ENCODE measurements at regions not wholly inside any gene's neighbourhood (a gene's known extent, or its start where the extent isn't known, plus 50 kb on each side); places are given as distances from the start of the nearest gene placed in this dataset.

DNA sequence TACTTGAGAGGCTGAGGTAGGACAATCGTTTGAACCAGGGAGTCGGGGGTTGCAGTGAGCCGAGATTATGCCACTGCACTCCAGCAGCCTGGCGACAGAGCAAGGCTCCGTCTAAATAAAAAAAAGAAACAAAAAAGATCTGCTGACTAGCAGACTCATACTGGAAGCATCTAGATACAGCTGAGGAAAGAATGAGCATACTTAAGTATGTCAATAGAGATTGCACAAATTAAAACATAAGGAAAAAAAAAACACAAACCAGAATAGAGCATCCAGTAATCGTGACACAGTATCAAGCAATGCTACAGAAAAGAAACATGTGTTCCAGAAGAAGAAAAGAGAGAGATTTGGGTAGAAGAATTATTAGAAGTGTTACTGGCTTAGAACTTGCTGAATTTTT lies 105.5 kb upstream of the SPOCK3 start:
- Histone ChIP-seq H3K4me2 (ENCODE audit: control insufficient read depth, insufficient read depth) (no peak overlapping the region), H3K27ac (ENCODE audit: control insufficient read depth, insufficient read depth) (no peak overlapping the region), H2AFZ (ENCODE audit: control insufficient read depth, low read depth, low read length) (no peak overlapping the region), H3K9me3 (replicated peaks; ENCODE audit: control insufficient read depth, insufficient read depth, low read length) (no peaks in the 10 kb centered on the region; the same call in 2 of the 3 replicates), H3K79me2 (ENCODE audit: control insufficient read depth, insufficient read depth, low read length) (no peaks in the 10 kb centered on the region), H3K4me3 (no peak overlapping the region), H3K9ac (ENCODE audit: control insufficient read depth, insufficient read depth, low read length) (no peak overlapping the region), H3K4me1 (ENCODE audit: control insufficient read depth, insufficient read depth, low read length) (no peaks in the 10 kb centered on the region), H4K20me1 (ENCODE audit: control insufficient read depth, insufficient read depth) (no peaks in the 10 kb centered on the region), H3K27me3 (replicated peaks in 1 of 2; ENCODE audit: control insufficient read depth in 2 of 2, insufficient read depth in 2 of 2, low read length in 1 of 2) (no peaks in the 10 kb centered on the region), H3K36me3 (ENCODE audit: control insufficient read depth in 2 of 2, insufficient read depth in 2 of 2, low read length in 1 of 2) (no peaks in the 10 kb centered on the region)
- ATAC-seq (no peak), DNase-seq (ENCODE audit: low read depth, low spot score) (no peak), FAIRE-seq (no peak)
- WGBS (ENCODE audit: insufficient coverage, insufficient replicate concordance, low lambda C conversion rate, missing lambda C conversion rate), result 51% methylated on average over 6 of the region's 6 CpGs
- POLR2A ChIA-PET, result no interaction called here
- intact Hi-C loops (cut with micrococcal nuclease; ENCODE audit: unreplicated experiment) (no loop called here), in situ Hi-C loops (cut with MboI) (no loop called here)
- BruUV-seq (replicated peaks), result no TSS peak
- RAD21 ChIA-PET (ENCODE audit: unreplicated experiment), result no interaction called here
- CTCF ChIA-PET, result no interaction called here
- TF ChIP-seq, protein P1, sequence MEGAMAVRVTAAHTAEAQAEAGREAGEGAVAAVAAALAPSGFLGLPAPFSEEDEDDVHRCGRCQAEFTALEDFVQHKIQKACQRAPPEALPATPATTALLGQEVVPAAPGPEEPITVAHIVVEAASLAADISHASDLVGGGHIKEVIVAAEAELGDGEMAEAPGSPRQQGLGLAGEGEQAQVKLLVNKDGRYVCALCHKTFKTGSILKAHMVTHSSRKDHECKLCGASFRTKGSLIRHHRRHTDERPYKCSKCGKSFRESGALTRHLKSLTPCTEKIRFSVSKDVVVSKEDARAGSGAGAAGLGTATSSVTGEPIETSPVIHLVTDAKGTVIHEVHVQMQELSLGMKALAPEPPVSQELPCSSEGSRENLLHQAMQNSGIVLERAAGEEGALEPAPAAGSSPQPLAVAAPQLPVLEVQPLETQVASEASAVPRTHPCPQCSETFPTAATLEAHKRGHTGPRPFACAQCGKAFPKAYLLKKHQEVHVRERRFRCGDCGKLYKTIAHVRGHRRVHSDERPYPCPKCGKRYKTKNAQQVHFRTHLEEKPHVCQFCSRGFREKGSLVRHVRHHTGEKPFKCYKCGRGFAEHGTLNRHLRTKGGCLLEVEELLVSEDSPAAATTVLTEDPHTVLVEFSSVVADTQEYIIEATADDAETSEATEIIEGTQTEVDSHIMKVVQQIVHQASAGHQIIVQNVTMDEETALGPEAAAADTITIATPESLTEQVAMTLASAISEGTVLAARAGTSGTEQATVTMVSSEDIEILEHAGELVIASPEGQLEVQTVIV (IDR thresholded peaks at IDR 0.05; ENCODE audit: borderline replicate concordance, partially characterized antibody), result no peak
- no peak for TF ChIP-seq STAT1 (conservative IDR thresholded peaks at IDR 0.05)
- no peak for TF ChIP-seq CBX5 (IDR thresholded peaks at IDR 0.05; ENCODE audit: low read depth)
- no peak for TF ChIP-seq SIN3A (IDR thresholded peaks at IDR 0.05; ENCODE audit: low read depth, low read length)
- no peak for TF ChIP-seq BACH1 (IDR thresholded peaks at IDR 0.05; ENCODE audit: borderline replicate concordance)
- no peak for TF ChIP-seq HCFC1 (IDR thresholded peaks at IDR 0.05; ENCODE audit: low read length)
- no peak for TF ChIP-seq ZSCAN29 (IDR thresholded peaks at IDR 0.05)
- SMC1A ChIA-PET (ENCODE audit: uncharacterized antibody, unreplicated experiment), result no interaction called here

DNA sequence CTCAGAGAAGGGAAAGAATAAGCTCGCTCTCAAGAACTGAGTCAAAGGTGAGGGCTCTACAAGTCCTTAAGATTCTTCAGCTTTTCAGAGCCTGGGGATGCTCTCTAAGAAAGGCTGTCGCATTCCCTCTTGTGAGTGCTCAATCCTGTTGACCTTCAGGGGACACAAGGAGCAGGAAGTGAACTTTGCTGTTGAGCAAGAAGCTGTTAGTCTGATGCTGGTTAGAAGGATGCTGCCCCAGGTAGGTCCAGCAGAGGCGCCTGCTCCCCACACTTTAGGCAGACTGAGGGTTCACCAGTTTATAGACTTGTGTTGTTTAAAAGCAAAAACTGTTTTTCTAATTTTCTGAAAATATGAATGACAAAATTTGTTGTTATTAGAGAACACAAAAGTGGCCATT lies 125.4 kb upstream of the SPOCK3 start:
- H3K27ac ChIP-seq (ENCODE audit: control insufficient read depth, insufficient read depth), result no peak overlapping the region
- ChIA-PET RAD21 (ENCODE audit: unreplicated experiment) (no interaction called here), CTCF (no interaction called here), SMC1A (ENCODE audit: uncharacterized antibody, unreplicated experiment) (no interaction called here), POLR2A (no interaction called here)
- H2AFZ ChIP-seq (ENCODE audit: control insufficient read depth, low read depth, low read length), result no peak overlapping the region
- no peaks in the 10 kb centered on the region for H3K79me2 ChIP-seq (ENCODE audit: control insufficient read depth, insufficient read depth, low read length)
- BruUV-seq (replicated peaks), result no TSS peak
- no peak for DNase-seq (ENCODE audit: low read depth, low spot score)
- H4K20me1 ChIP-seq (ENCODE audit: control insufficient read depth, insufficient read depth), result no peaks in the 10 kb centered on the region
- H3K36me3 ChIP-seq (ENCODE audit: control insufficient read depth in 2 of 2, insufficient read depth in 2 of 2, low read length in 1 of 2), result no peaks in the 10 kb centered on the region
- no peaks in the 10 kb centered on the region for H3K27me3 ChIP-seq (replicated peaks in 1 of 2; ENCODE audit: control insufficient read depth in 2 of 2, insufficient read depth in 2 of 2, low read length in 1 of 2)
- intact Hi-C loops (cut with micrococcal nuclease; ENCODE audit: unreplicated experiment) (no loop called here), in situ Hi-C loops (cut with MboI) (no loop called here)
- ATAC-seq, result no peak
- no peak overlapping the region for H3K4me2 ChIP-seq (ENCODE audit: control insufficient read depth, insufficient read depth)
- WGBS (ENCODE audit: insufficient coverage, insufficient replicate concordance, low lambda C conversion rate, missing lambda C conversion rate), result 26% methylated on average over 3 of the region's 3 CpGs
- H3K4me3 ChIP-seq, result no peak overlapping the region
- no peak overlapping the region for H3K9ac ChIP-seq (ENCODE audit: control insufficient read depth, insufficient read depth, low read length)
- no peak for TF ChIP-seq BMI1 (IDR thresholded peaks at IDR 0.05; ENCODE audit: borderline replicate concordance)
- TF ChIP-seq, protein P2, sequence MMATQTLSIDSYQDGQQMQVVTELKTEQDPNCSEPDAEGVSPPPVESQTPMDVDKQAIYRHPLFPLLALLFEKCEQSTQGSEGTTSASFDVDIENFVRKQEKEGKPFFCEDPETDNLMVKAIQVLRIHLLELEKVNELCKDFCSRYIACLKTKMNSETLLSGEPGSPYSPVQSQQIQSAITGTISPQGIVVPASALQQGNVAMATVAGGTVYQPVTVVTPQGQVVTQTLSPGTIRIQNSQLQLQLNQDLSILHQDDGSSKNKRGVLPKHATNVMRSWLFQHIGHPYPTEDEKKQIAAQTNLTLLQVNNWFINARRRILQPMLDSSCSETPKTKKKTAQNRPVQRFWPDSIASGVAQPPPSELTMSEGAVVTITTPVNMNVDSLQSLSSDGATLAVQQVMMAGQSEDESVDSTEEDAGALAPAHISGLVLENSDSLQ (IDR thresholded peaks at IDR 0.05), result no peak
- H3K4me1 ChIP-seq (ENCODE audit: control insufficient read depth, insufficient read depth, low read length), result no peaks in the 10 kb centered on the region
- FAIRE-seq, result no peak
- no peaks in the 10 kb centered on the region for H3K9me3 ChIP-seq (replicated peaks; ENCODE audit: control insufficient read depth, insufficient read depth, low read length)

All from GM12878 (cell line).